HFF-Myc (cell line): ENCODE measurements at regions not wholly inside any gene's neighbourhood (a gene's known extent, or its start where the extent isn't known, plus 50 kb on each side); places are given as distances from the start of the nearest gene placed in this dataset.

Experiments used
- DNase-seq: peaks from one replicate; pipeline ENCODE4 v3.0.0-alpha.2; 2011; ENCODE audit warnings: low read depth; ENCODE audit errors: extremely low read depth
- H3K4me3 ChIP-seq: replicated peaks from 2 replicates; pipeline ENCODE4 v1.5.1; 2011; ENCODE audit warnings: low read depth, mild to moderate bottlenecking, control low read depth, low read length
- TF ChIP-seq, protein P1 (sequence below): IDR thresholded peaks from 2 replicates; pipeline ENCODE4 v1.5.1; 2012; ENCODE audit warnings: mild to moderate bottlenecking, low read depth, low read length, control low read depth; ENCODE audit errors: missing control alignments

DNA sequence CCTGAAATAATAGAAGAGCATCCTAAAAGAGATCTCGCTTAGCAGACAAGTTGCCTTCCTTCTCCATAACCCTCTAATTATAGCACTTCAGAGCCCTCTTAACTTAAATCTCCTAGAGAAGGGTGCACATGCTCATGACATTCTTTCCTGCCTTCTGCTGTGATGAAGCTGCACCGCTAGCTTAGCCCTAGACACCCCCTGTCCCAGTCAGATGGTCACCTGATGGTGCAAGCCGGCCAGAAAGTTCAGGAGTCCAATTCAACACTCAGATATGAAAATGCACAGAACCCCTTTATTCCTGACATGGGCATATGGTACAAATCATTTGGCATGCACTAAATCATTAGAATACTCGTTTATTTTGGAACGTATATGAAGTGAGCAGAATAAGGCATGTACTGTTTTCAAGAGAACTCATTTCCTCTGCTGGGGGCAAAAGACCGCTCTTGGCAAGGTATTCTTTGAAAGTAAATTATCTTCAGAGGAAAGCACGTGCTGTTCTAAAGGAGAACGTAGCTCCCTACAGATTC lies 420.4 kb upstream of the PROK2 start:
- DNase-seq = no peak
- TF ChIP-seq, protein P1, sequence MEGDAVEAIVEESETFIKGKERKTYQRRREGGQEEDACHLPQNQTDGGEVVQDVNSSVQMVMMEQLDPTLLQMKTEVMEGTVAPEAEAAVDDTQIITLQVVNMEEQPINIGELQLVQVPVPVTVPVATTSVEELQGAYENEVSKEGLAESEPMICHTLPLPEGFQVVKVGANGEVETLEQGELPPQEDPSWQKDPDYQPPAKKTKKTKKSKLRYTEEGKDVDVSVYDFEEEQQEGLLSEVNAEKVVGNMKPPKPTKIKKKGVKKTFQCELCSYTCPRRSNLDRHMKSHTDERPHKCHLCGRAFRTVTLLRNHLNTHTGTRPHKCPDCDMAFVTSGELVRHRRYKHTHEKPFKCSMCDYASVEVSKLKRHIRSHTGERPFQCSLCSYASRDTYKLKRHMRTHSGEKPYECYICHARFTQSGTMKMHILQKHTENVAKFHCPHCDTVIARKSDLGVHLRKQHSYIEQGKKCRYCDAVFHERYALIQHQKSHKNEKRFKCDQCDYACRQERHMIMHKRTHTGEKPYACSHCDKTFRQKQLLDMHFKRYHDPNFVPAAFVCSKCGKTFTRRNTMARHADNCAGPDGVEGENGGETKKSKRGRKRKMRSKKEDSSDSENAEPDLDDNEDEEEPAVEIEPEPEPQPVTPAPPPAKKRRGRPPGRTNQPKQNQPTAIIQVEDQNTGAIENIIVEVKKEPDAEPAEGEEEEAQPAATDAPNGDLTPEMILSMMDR = no peak
- no peak overlapping the region for H3K4me3 ChIP-seq

DNA sequence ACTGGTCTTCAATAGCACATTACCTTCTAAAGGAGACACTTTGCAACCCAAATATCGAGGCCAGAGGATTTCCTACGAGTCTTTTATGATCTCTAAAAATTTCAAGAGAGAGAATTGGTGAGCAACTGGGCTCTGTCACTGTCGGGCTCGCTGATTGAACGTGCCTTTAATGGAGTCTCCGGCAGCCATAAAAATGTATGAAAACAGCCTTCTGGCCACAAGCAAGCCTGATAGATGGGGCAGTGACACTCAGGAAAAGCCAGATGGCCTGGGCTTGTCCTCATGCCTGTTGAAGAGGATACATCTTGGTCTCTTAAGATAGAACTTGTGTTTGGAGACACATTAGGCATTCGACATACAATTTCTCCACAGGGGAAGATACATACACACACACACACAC lies 419.5 kb upstream of the PROK2 start:
- DNase-seq = no peak
- no peak overlapping the region for H3K4me3 ChIP-seq
- TF ChIP-seq, protein P1 = no peak

DNA sequence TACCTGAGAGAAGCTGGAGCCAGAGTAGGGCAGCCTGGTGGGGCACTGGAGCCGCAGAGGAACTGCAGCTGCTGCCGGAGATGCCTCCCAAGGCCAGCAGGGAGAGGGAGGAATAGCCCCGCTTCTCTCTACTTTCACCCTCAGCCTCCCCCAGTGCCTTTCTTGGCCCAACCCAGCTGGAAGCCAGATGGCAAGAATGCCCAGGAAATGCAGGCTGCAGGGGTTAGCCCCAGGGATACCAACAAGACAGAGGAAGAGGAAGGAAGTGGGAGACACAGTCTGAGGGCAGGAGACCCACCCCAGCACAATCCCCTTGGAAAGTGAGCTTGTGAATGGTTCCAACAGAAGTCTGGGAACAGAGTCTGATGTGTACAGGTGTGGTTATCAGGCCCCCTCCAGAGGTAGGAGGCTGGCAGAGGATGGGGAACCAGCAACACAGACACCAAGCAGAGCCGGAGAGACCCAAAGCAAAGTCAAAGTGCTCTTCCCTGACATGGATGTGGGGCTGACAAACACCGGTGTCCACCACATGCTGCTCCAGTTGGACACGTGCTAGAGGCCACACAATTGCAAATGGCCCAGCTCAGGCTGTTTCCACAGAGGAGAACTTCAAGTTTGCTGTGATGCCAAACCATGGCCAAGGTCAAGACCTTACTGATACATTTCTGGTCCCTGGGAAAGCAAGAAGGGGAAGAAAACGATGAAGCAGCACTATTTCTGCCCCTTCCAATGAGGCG lies 418.8 kb upstream of the PROK2 start:
- no peak overlapping the region for H3K4me3 ChIP-seq
- TF ChIP-seq, protein P1 = no peak
- DNase-seq = no peak

DNA sequence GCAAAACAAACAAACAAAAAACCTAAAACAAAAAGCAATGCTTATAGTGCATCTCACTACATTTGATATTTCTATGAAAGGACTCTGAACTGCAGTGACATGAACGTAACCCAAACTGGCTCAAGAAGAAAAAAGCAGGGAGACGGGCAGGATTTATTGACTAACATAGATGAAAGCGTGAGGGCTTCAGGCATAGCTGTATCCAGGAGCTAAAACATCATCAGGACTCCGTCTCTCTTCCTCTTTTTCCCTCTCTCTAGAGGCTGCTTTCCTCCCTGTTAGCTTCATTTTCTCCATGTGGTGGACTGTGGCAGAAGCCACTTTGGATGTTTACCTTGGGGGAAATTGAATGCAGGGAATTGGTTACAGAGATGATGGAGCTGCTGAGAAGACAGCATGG lies 418.2 kb upstream of the PROK2 start:
- no peak overlapping the region for H3K4me3 ChIP-seq
- DNase-seq = no peak
- TF ChIP-seq, protein P1 = no peak

DNA sequence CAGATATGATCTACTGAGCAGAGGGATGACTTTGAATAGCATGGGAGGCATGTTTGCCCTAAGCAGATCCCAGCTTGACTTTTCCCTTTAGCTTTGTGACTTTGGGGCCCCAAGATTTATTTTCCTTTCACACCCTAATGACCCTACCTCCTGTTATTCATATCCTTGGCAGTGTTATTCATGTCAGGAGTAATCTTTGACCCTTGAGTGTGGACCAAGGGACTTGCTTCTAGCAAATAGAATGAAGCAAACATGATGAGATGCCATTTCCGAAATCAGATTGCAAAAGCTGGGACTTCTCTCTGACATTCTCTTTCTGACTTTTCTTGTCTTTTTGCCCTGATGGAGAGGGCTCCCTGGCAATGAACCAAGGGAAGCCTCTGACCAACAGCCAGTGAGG lies 415.4 kb upstream of the PROK2 start:
- TF ChIP-seq, protein P1 = no peak
- no peak overlapping the region for H3K4me3 ChIP-seq
- DNase-seq = no peak

DNA sequence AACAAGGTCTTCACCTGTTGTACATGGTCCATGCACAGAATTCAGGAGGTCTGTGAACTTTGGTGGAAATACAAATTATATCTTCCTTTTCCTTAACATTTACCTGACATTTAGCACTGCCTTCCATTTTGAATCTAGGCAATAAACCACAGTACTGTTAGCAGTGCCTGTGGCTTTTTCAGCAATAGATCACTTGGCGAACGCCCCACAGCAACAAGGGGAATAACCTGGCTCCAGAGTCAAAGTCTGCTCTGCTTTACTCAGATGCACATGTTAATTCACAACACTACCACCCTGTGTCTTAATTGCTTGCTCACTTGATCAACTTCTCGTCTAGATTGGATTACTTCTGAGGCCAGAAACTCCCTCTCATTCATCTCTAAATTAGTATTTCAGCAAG lies 414.6 kb upstream of the PROK2 start:
- DNase-seq = no peak
- TF ChIP-seq, protein P1 = no peak
- no peak overlapping the region for H3K4me3 ChIP-seq
